Bronchial epithelial cell (primary cell): ENCODE measurements at regions not wholly inside any gene's neighbourhood (a gene's known extent, or its start where the extent isn't known, plus 50 kb on each side); places are given as distances from the start of the nearest gene placed in this dataset.

Experiments
- DNase-seq: peaks from one replicate; pipeline ENCODE4 v3.0.0-alpha.2; 2010; ENCODE audit warnings: low read depth
- FAIRE-seq: peaks from 2 replicates; lab custom pipeline; 2011; peaks lifted over from hg19 to GRCh38; lab: Jason Lieb, UNC
- H3K27me3 ChIP-seq: 2 replicates; pipeline ENCODE4 v1.5.1; 2011; ENCODE audit warnings: low read length; ENCODE audit not compliant: control insufficient read depth, insufficient read depth
- H3K36me3 ChIP-seq: 2 replicates; pipeline ENCODE4 v1.5.1; 2011; ENCODE audit warnings: low read length; ENCODE audit not compliant: control insufficient read depth, insufficient read depth
- H3K4me3 ChIP-seq: 2 replicates; pipeline ENCODE4 v1.5.1; 2011; ENCODE audit warnings: mild to moderate bottlenecking, low read depth, low read length, control low read depth
- CTCF ChIP-seq: IDR thresholded peaks from 2 replicates; pipeline ENCODE4 v1.5.1; 2011; ENCODE audit warnings: mild to moderate bottlenecking, moderate library complexity, low read length, control low read depth, inconsistent platforms; ENCODE audit not compliant: insufficient read depth, severe bottlenecking

GRCh38 chr13:100826441-100826840 lies 151.8 kb upstream of the TMTC4 start:
- FAIRE-seq, result no peak
- no peak for TF ChIP-seq CTCF
- H3K36me3 ChIP-seq, result no peaks in the 10 kb centered on the region
- no peak for DNase-seq
- no peaks in the 10 kb centered on the region for H3K27me3 ChIP-seq
- H3K4me3 ChIP-seq, result no peak overlapping the region

GRCh38 chr13:100825557-100825956 lies 151.0 kb upstream of the TMTC4 start:
- Histone ChIP-seq H3K4me3 (no peak overlapping the region), H3K36me3 (no peaks in the 10 kb centered on the region), H3K27me3 (no peaks in the 10 kb centered on the region)
- no peak for TF ChIP-seq CTCF
- no peak for FAIRE-seq
- DNase-seq, result peak; percentile 30

GRCh38 chr13:100824366-100824765 lies 149.8 kb upstream of the TMTC4 start:
- no peaks in the 10 kb centered on the region for H3K27me3 ChIP-seq
- H3K36me3 ChIP-seq, result no peaks in the 10 kb centered on the region
- DNase-seq (no peak), FAIRE-seq (no peak)
- TF ChIP-seq CTCF, result no peak
- H3K4me3 ChIP-seq, result no peak overlapping the region

- DNase-seq (no peak), FAIRE-seq (no peak)
- no peaks in the 10 kb centered on the region for H3K36me3 ChIP-seq
- no peaks in the 10 kb centered on the region for H3K27me3 ChIP-seq
- H3K4me3 ChIP-seq, result no peak overlapping the region
- no peak for TF ChIP-seq CTCF
Observed at GRCh38 chr13:100823448-100823847, 148.9 kb upstream of the TMTC4 start.

- DNase-seq, result no peak
- TF ChIP-seq CTCF, result no peak
- no peaks in the 10 kb centered on the region for H3K36me3 ChIP-seq
- no peak overlapping the region for H3K4me3 ChIP-seq
- no peak for FAIRE-seq
- H3K27me3 ChIP-seq, result no peaks in the 10 kb centered on the region
Observed at GRCh38 chr13:100822871-100823443, 148.4 kb upstream of the TMTC4 start.

- FAIRE-seq (no peak), DNase-seq (no peak)
- Histone ChIP-seq H3K36me3 (no peaks in the 10 kb centered on the region), H3K4me3 (no peak overlapping the region), H3K27me3 (no peaks in the 10 kb centered on the region)
- TF ChIP-seq CTCF, result no peak
Observed at GRCh38 chr13:100818711-100819110, 144.1 kb upstream of the TMTC4 start.
